ENCODE measurements at regions not wholly inside any gene's neighbourhood (a gene's known extent, or its start where the extent isn't known, plus 50 kb on each side); places are given as distances from the start of the nearest gene placed in this dataset.

GRCh38 chr5:30102185-30102584 lies 1091.3 kb upstream of the CDH6 start:
- no peaks in the 10 kb centered on the region for H3K79me2 ChIP-seq (ENCODE audit: insufficient read depth, low read length)
- H3K56ac ChIP-seq (ENCODE audit: insufficient read length, low read depth, low read length), result no peak overlapping the region
- H3T11ph ChIP-seq (ENCODE audit: low read length), result no peak overlapping the region
- peaks cover 2% of the 10 kb centered on the region; the same call in 1 of the 2 replicates for H3K4me1 ChIP-seq (ENCODE audit: insufficient read depth, low read length)
- TF ChIP-seq CTCF (conservative IDR thresholded peaks at IDR 0.05), result no peak
- no peak overlapping the region for H2AK5ac ChIP-seq (ENCODE audit: insufficient read length, low read length)
- H3K9ac ChIP-seq (ENCODE audit: extremely low read depth, insufficient read length, low read length), result no peak overlapping the region
- H3K14ac ChIP-seq (ENCODE audit: insufficient read depth, low read length), result no peak overlapping the region
- no peak overlapping the region for H2BK20ac ChIP-seq (ENCODE audit: low read depth, low read length, poor library complexity, severe bottlenecking)
- Mint-ChIP-seq H3K4me1 (peaks cover 21 to 23% of the 10 kb centered on the region in 2 experiments), H3K9me3 (no peaks in the 10 kb centered on the region; a peak in 1 of 5 replicates), H3K27ac (peak overlapping the region in 1 of 3 experiments; percentile 47; a peak in 1 of 7 replicates), H3K4me3 (no peak overlapping the region), H3K36me3 (ENCODE audit: insufficient read depth in 1 of 3, low read depth in 3 of 3) (no peaks in the 10 kb centered on the region), H3K27me3 (ENCODE audit: low read depth) (no peaks in the 10 kb centered on the region)
- no peaks in the 10 kb centered on the region for H3K9me3 ChIP-seq (ENCODE audit: control insufficient read depth, low read depth, low read length)
- H2AFZ ChIP-seq (ENCODE audit: low read length), result no peak overlapping the region
- no peak overlapping the region for H4K91ac ChIP-seq (ENCODE audit: insufficient read length, low read depth, low read length)
- H3K18ac ChIP-seq (ENCODE audit: insufficient read length, low read depth, low read length), result no peak overlapping the region
- no peak overlapping the region for H4K5ac ChIP-seq (ENCODE audit: insufficient read length, low read depth, low read length)
- H3K4me2 ChIP-seq (ENCODE audit: insufficient read depth, insufficient read length, low read length), result no peak overlapping the region
- H4K8ac ChIP-seq (replicated peaks; ENCODE audit: insufficient read length, low read depth, low read length), result no peak overlapping the region
- no CpG with 5 or more reads among the region's 2 CpGs for WGBS (ENCODE audit: extremely low coverage, insufficient read length, low lambda C conversion rate)
- H3K4ac ChIP-seq (ENCODE audit: low read depth, low read length), result no peak overlapping the region
- no peak overlapping the region for H2BK15ac ChIP-seq (ENCODE audit: low read depth, low read length)
- no peak overlapping the region for H3K27ac ChIP-seq (ENCODE audit: insufficient read length, low read depth, low read length)
- no peak overlapping the region for H2BK5ac ChIP-seq (ENCODE audit: insufficient read length, low read length)
- H3K23ac ChIP-seq (ENCODE audit: insufficient read length, low read depth, low read length), result no peak overlapping the region
- no peak for DNase-seq
- H3K79me1 ChIP-seq (ENCODE audit: insufficient read depth, low read depth, low read length, poor library complexity, severe bottlenecking), result no peaks in the 10 kb centered on the region
- no peaks in the 10 kb centered on the region for H4K20me1 ChIP-seq (ENCODE audit: control insufficient read depth, insufficient read depth, insufficient read length)
- H2BK120ac ChIP-seq (ENCODE audit: low read depth, low read length, poor library complexity, severe bottlenecking), result no peak overlapping the region
- no peaks in the 10 kb centered on the region; the same call in 1 of the 2 replicates for H3K27me3 ChIP-seq (ENCODE audit: insufficient read depth, low read length)
- H2BK12ac ChIP-seq (ENCODE audit: insufficient read length, low read depth, low read length), result no peak overlapping the region
- no peaks in the 10 kb centered on the region for H3K23me2 ChIP-seq (ENCODE audit: insufficient read length, low read depth, low read length, poor library complexity, severe bottlenecking)

Data from H9 (cell line).